Lung (tissue), 11 donors: ENCODE measurements at regions not wholly inside any gene's neighbourhood (a gene's known extent, or its start where the extent isn't known, plus 50 kb on each side); places are given as distances from the start of the nearest gene placed in this dataset.
A peak's percentile ranks its signal among the peaks of the same experiment; 100 is the strongest.

Source experiments
- ATAC-seq: fragments of 200-7000 bp; cut with Tn5 transposase; one replicate; pipeline ENCODE4 v1.9.1; 2020; ENCODE audit warnings: moderate number of reproducible peaks; ENCODE audit not compliant: insufficient read depth, low FRiP score
- DNase-seq, 3 donors: peaks; one replicate each; pipeline ENCODE4 v3.0.0-alpha.2; 2013 to 2017
- H3K27ac ChIP-seq, 2 donors: one replicate each; pipeline ENCODE4 v1.5.1; 2013; ENCODE audit warnings: mild to moderate bottlenecking in 2 of 2, moderate library complexity in 2 of 2, control low read depth in 1 of 2, inconsistent platforms in 1 of 2, low read depth in 1 of 2, low read length in 1 of 2
- H3K27me3 ChIP-seq, 3 donors: one replicate each; pipeline ENCODE4 v1.5.1; 2013; ENCODE audit warnings: low read length in 2 of 3; ENCODE audit not compliant: control insufficient read depth in 3 of 3, insufficient read depth in 3 of 3
- H3K36me3 ChIP-seq, 4 donors: one replicate each; pipeline ENCODE4 v1.5.1; 2013; ENCODE audit warnings: low read length in 4 of 4, mild to moderate bottlenecking in 1 of 4, moderate library complexity in 1 of 4; ENCODE audit not compliant: control insufficient read depth in 4 of 4, insufficient read depth in 4 of 4
- H3K4me1 ChIP-seq, 5 donors: one replicate each; pipeline ENCODE4 v1.5.1; 2013; ENCODE audit warnings: low read length in 5 of 5, mild to moderate bottlenecking in 2 of 5, moderate library complexity in 1 of 5; ENCODE audit not compliant: control insufficient read depth in 5 of 5, insufficient read depth in 5 of 5
- H3K4me3 ChIP-seq: one replicate; pipeline ENCODE4 v1.5.1; 2013; ENCODE audit warnings: mild to moderate bottlenecking, control low read depth, moderate library complexity
- H3K9ac ChIP-seq, 2 donors: one replicate each; pipeline ENCODE4 v1.5.1; 2013; ENCODE audit warnings: low read length in 2 of 2, control low read depth in 1 of 2; ENCODE audit not compliant: insufficient read depth in 1 of 2
- H3K9me3 ChIP-seq, 4 donors: one replicate each; pipeline ENCODE4 v1.5.1; 2013; ENCODE audit warnings: low read length in 3 of 4, mild to moderate bottlenecking in 1 of 4, moderate library complexity in 1 of 4; ENCODE audit not compliant: control insufficient read depth in 4 of 4, insufficient read depth in 3 of 4
- WGBS, 2 donors: extraction: QIAGEN DNeasy Blood & Tissue Kit; methylation state at CpG; one replicate each; pipeline ENCODE4 v1.1.7; 2013; 5-methylcytosine and 5-hydroxymethylcytosine counted together
- TF ChIP-seq, protein P1 (sequence below): IDR thresholded peaks from 2 replicates; pipeline ENCODE4 v1.5.1; 2012; ENCODE audit warnings: mild to moderate bottlenecking; ENCODE audit errors: control extremely low read depth, extremely low read depth
- donor health status: control.
- donor health status: control.
- donor health status: Bipolar disorder and iron deficiency.
- donor health status: healthy.
- donor health status: DM: yes; HTN: yes; CAD: no.

- Histone ChIP-seq H3K27me3 (no peaks in the 10 kb centered on the region), H3K36me3 (no peaks in the 10 kb centered on the region), H3K4me3 (no peak overlapping the region), H3K4me1 (peaks cover 0 to 9% (median 2%) of the 10 kb centered on the region in 5 donors), H3K9me3 (no peaks in the 10 kb centered on the region), H3K9ac (no peak overlapping the region), H3K27ac (no peak overlapping the region)
- DNase-seq (peak in 2 of 3 donors; percentile 39 to 70), ATAC-seq (no peak)
- TF ChIP-seq, protein P1, sequence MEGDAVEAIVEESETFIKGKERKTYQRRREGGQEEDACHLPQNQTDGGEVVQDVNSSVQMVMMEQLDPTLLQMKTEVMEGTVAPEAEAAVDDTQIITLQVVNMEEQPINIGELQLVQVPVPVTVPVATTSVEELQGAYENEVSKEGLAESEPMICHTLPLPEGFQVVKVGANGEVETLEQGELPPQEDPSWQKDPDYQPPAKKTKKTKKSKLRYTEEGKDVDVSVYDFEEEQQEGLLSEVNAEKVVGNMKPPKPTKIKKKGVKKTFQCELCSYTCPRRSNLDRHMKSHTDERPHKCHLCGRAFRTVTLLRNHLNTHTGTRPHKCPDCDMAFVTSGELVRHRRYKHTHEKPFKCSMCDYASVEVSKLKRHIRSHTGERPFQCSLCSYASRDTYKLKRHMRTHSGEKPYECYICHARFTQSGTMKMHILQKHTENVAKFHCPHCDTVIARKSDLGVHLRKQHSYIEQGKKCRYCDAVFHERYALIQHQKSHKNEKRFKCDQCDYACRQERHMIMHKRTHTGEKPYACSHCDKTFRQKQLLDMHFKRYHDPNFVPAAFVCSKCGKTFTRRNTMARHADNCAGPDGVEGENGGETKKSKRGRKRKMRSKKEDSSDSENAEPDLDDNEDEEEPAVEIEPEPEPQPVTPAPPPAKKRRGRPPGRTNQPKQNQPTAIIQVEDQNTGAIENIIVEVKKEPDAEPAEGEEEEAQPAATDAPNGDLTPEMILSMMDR, result no peak
- 86 to 93% methylated on average over 6 of the region's 6 CpGs for WGBS, 2 donors
Observed at GRCh38 chr12:93025145-93026103, 96.3 kb upstream of the EEA1 start.

DNA sequence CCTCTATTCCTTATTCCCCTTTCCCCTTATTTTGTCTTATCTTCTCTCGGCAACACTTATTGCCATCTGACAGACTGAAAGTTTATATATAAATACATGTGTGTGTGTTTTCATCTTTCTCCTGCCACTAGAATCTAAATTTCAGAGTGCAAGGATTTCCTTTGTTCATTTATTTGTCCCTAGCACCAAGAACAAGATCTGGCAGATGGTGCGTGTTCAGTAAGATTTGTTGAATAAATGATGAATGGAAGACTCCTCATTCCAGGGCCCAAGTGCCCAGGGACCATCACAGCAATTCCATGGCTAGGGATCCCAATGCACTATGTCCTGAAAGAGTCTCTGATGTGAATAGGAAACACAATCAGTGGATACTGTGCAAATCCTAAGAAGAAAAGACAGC, 97.9 kb upstream of the EEA1 start:
- H3K36me3 ChIP-seq, result no peaks in the 10 kb centered on the region
- H3K4me3 ChIP-seq, result no peak overlapping the region
- H3K9ac ChIP-seq, result no peak overlapping the region
- no peak overlapping the region for H3K27ac ChIP-seq
- DNase-seq (no peak), ATAC-seq (no peak)
- H3K9me3 ChIP-seq, result no peaks in the 10 kb centered on the region
- H3K27me3 ChIP-seq, result no peaks in the 10 kb centered on the region
- WGBS, 2 donors, result 73 to 84% methylated on average over 2 of the region's 2 CpGs
- peaks cover 0 to 2% (median 0%) of the 10 kb centered on the region in 5 donors for H3K4me1 ChIP-seq
- TF ChIP-seq, protein P1, result no peak

DNA sequence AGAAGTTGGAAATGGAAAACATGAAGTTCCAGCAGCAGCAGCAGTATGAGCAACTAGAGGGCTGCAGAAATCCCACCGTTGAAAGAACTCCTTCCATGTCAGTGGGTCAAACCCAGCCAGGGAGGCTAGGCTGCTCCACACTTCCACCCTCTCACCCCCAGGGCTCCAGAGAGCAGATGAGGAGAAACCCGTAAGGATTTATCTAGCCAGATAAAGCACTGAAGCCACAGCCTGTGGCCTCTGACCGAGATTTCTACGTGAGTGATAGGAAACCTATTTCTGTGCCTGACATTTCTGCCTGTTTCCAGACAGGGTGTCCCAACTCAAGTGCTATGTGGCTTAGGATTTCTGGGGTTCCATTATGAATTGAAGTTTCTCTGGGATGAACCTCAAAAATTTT, 100.0 kb upstream of the EEA1 start:
- Histone ChIP-seq H3K9ac (no peak overlapping the region), H3K9me3 (no peaks in the 10 kb centered on the region), H3K27ac (peak overlapping the region in 1 of 2 donors; percentile 60), H3K27me3 (no peaks in the 10 kb centered on the region), H3K4me3 (no peak overlapping the region), H3K36me3 (no peaks in the 10 kb centered on the region), H3K4me1 (peaks cover 0 to 5% (median 0%) of the 10 kb centered on the region in 5 donors)
- WGBS, 2 donors, result 88 to 95% methylated on average over 4 of the region's 4 CpGs
- TF ChIP-seq, protein P1, result no peak
- no peak for DNase-seq
- no peak for ATAC-seq
